ENCODE measurements at regions not wholly inside any gene's neighbourhood (a gene's known extent, or its start where the extent isn't known, plus 50 kb on each side); places are given as distances from the start of the nearest gene placed in this dataset.

DNA sequence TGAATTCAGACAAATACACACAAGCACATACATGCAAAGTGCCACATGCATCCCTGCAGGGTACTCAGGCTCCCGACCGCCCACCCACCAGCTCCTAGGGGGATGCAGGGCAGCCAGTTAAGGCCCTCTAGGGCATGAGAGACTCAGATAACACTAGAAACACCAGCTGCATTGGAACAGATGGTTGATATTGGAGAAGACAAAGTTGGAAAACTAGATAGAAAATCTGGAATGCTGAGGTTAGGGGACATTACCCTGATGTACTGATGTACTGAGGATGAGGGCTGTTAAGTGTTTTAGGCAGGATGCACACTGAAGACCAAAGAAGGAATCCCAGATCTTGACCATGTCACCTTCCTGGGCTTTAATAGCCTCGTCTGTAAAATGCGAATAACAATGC, 134.6 kb upstream of the ECI2 start:
- no peaks in the 10 kb centered on the region for H3K27me3 Mint-ChIP-seq
- no peak overlapping the region for H3K27ac Mint-ChIP-seq
- TF ChIP-seq, protein P1, sequence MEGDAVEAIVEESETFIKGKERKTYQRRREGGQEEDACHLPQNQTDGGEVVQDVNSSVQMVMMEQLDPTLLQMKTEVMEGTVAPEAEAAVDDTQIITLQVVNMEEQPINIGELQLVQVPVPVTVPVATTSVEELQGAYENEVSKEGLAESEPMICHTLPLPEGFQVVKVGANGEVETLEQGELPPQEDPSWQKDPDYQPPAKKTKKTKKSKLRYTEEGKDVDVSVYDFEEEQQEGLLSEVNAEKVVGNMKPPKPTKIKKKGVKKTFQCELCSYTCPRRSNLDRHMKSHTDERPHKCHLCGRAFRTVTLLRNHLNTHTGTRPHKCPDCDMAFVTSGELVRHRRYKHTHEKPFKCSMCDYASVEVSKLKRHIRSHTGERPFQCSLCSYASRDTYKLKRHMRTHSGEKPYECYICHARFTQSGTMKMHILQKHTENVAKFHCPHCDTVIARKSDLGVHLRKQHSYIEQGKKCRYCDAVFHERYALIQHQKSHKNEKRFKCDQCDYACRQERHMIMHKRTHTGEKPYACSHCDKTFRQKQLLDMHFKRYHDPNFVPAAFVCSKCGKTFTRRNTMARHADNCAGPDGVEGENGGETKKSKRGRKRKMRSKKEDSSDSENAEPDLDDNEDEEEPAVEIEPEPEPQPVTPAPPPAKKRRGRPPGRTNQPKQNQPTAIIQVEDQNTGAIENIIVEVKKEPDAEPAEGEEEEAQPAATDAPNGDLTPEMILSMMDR (conservative IDR thresholded peaks at IDR 0.05), result no peak
- no peaks in the 10 kb centered on the region for H3K9me3 Mint-ChIP-seq
- H3K4me1 Mint-ChIP-seq (ENCODE audit: unreplicated experiment), result peaks cover 20% of the 10 kb centered on the region
- no peak overlapping the region for H3K4me3 Mint-ChIP-seq
- DNase-seq (ENCODE audit: extremely low spot score, unreplicated experiment), result no peak
- H3K36me3 Mint-ChIP-seq, result peaks cover 3% of the 10 kb centered on the region

DNA sequence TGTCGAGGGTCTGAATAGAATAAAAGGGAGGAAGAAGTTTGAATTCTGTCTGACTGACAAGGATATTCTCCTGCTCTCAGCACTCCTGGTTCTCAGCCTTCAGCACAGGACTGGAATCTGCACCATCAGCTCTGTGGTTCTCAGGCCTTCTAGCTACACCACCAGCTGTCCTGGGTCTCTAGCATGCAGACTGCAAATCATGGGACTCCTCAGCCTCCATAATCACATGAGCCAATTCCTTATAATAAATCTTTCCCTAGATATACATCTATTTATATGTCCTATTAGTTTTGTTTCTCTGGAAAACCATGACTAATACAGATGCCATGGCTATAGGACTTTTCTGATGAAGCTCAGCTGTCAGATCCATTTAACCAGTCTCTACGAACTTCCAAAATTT, 132.8 kb upstream of the ECI2 start:
- Mint-ChIP-seq H3K9me3 (no peaks in the 10 kb centered on the region), H3K27me3 (no peaks in the 10 kb centered on the region), H3K4me3 (no peak overlapping the region), H3K36me3 (peaks cover 3% of the 10 kb centered on the region), H3K4me1 (ENCODE audit: unreplicated experiment) (peaks cover 15% of the 10 kb centered on the region), H3K27ac (no peak overlapping the region)
- no peak for DNase-seq (ENCODE audit: extremely low spot score, unreplicated experiment)
- TF ChIP-seq, protein P1 (conservative IDR thresholded peaks at IDR 0.05), result no peak

DNA sequence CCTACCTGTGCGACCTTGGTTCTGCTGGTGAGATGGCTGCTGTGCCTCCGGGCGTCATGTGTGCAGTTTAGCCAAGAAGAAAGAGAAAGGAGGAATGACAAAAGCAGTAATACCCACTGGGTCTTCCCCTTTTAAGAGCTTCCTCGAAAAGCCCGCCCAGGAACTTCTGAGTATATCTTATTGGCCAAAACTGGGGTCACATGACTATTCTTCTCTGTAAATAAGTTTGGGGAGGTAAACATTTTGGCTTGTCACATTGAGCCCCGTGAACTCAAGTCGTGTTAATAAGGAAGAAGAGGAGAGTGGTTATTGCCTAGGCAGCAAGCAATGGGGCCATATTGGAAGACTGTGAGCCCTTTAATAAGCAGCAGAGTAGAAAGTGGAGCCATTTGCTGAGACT, 130.4 kb upstream of the ECI2 start:
- no peak for DNase-seq (ENCODE audit: extremely low spot score, unreplicated experiment)
- TF ChIP-seq, protein P1 (conservative IDR thresholded peaks at IDR 0.05), result no peak
- Mint-ChIP-seq H3K36me3 (peaks cover 3% of the 10 kb centered on the region), H3K4me1 (ENCODE audit: unreplicated experiment) (peaks cover 9% of the 10 kb centered on the region), H3K4me3 (no peak overlapping the region), H3K27me3 (no peaks in the 10 kb centered on the region), H3K9me3 (peaks cover 5% of the 10 kb centered on the region), H3K27ac (no peak overlapping the region)

DNA sequence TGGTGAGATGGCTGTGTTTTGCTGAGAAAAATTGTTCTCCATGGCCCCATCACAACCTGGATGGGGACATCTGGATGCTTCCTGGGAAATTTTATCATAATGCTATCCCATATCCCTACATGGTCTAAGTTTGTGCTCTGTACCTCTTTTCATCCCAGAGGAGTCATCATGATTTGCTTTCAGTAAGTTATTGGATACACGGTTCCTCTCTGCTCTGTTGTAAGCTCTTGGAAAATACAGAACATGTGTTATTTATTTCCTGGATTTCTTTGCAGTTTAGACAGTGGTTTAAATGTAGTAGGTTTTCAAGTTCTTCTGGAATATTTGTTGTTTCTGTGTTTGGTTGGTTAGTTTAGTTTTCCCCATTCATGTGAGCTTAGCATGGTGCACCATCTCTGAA, 129.2 kb upstream of the ECI2 start:
- DNase-seq (ENCODE audit: extremely low spot score, unreplicated experiment), result no peak
- H3K4me1 Mint-ChIP-seq (ENCODE audit: unreplicated experiment), result peaks cover 12% of the 10 kb centered on the region
- TF ChIP-seq, protein P1 (conservative IDR thresholded peaks at IDR 0.05), result no peak
- H3K9me3 Mint-ChIP-seq, result peaks cover 5% of the 10 kb centered on the region
- H3K36me3 Mint-ChIP-seq, result peaks cover 3% of the 10 kb centered on the region
- no peak overlapping the region for H3K27ac Mint-ChIP-seq
- no peaks in the 10 kb centered on the region for H3K27me3 Mint-ChIP-seq
- no peak overlapping the region for H3K4me3 Mint-ChIP-seq

DNA sequence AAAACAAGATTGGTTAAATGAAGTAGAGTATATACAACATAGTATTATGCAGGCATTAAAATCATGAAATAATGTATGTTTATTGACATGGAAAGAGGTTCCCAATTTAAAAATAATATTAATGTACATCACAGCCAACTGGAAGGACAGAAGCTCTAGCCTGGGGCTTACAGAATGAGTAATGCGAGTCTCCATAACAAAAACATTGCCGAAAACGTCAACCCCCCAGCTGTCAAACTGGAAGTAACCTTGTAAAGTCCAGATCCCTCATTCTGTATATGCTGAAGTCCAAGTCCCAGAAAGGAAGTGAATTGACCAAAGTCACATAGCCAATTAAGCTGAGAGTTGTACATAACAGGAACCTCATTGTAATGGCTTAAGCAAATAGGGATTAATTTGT, 128.7 kb upstream of the ECI2 start:
- Mint-ChIP-seq H3K27ac (no peak overlapping the region), H3K27me3 (no peaks in the 10 kb centered on the region), H3K4me1 (ENCODE audit: unreplicated experiment) (peaks cover 12% of the 10 kb centered on the region), H3K4me3 (no peak overlapping the region), H3K9me3 (peaks cover 5% of the 10 kb centered on the region), H3K36me3 (peaks cover 3% of the 10 kb centered on the region)
- DNase-seq (ENCODE audit: extremely low spot score, unreplicated experiment), result no peak
- TF ChIP-seq, protein P1 (conservative IDR thresholded peaks at IDR 0.05), result no peak

DNA sequence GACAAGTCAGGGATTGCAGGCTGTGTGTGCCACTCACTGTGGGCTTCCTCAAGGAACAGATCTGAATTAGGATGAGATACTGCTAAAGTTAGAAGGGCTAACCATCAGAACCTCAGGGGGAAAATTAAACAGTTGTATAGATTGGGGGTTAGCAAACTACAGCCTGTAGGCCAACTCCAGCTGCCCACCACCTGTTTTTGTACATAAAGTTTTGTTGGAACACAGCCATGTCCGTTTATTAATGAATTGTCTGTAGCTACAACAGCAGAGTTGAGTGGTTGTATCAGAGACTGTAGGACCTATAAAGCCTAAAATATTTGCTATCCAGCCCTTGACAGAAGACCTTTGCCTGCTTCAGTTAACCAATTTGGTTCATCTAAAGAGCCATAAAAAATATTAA, 127.2 kb upstream of the ECI2 start:
- Mint-ChIP-seq H3K4me1 (ENCODE audit: unreplicated experiment) (peaks cover 12% of the 10 kb centered on the region), H3K4me3 (no peak overlapping the region), H3K36me3 (peaks cover 3% of the 10 kb centered on the region), H3K27me3 (no peaks in the 10 kb centered on the region), H3K27ac (no peak overlapping the region), H3K9me3 (peaks cover 5% of the 10 kb centered on the region)
- TF ChIP-seq, protein P1 (conservative IDR thresholded peaks at IDR 0.05), result no peak
- no peak for DNase-seq (ENCODE audit: extremely low spot score, unreplicated experiment)

Measured in type B pancreatic cell (in vitro differentiated cells).